NCI-H524 treated with DMSO at 0.1 percent for 48 hours (cell line): ENCODE measurements at regions not wholly inside any gene's neighbourhood (a gene's known extent, or its start where the extent isn't known, plus 50 kb on each side); places are given as distances from the start of the nearest gene placed in this dataset.
"Not testable (repeated sequence)": the region's sequence is repeated elsewhere in the genome, so short reads cannot be mapped to it uniquely, and the experiment has no call there.

Experiments used
- DNase-seq: peaks from one replicate; lab custom pipeline; 2025; lab: John Stamatoyannopoulos, UW

DNA sequence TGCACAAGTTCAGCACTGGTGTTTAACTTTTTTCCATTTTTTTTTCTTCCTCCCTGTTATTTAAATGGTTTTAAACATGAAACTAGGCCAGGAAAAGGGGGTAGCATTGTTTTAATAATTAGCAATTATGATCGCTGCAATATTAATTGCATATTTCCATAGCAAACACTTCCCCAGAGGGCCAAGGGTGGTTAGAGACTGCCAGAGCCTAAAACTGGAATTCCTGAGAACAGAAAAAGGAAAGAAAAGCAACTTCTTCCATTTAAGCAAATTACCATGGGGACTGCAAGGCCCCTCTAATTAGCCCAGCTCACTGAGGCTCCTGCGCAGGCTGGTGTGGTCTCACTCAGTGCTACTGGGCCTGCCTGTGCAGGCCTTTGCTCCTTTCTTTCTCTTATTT, 201.5 kb downstream of the SMAD2 start:
- no peak for DNase-seq

- DNase-seq, result no peak
These were observed 203.1 kb downstream of the SMAD2 start for GRCh38 chr18:47727409-47727808.

- DNase-seq, result no peak
These were observed 203.9 kb downstream of the SMAD2 start for GRCh38 chr18:47726550-47726949.

- no peak for DNase-seq
These were observed 204.8 kb downstream of the SMAD2 start for GRCh38 chr18:47725656-47726055.

DNA sequence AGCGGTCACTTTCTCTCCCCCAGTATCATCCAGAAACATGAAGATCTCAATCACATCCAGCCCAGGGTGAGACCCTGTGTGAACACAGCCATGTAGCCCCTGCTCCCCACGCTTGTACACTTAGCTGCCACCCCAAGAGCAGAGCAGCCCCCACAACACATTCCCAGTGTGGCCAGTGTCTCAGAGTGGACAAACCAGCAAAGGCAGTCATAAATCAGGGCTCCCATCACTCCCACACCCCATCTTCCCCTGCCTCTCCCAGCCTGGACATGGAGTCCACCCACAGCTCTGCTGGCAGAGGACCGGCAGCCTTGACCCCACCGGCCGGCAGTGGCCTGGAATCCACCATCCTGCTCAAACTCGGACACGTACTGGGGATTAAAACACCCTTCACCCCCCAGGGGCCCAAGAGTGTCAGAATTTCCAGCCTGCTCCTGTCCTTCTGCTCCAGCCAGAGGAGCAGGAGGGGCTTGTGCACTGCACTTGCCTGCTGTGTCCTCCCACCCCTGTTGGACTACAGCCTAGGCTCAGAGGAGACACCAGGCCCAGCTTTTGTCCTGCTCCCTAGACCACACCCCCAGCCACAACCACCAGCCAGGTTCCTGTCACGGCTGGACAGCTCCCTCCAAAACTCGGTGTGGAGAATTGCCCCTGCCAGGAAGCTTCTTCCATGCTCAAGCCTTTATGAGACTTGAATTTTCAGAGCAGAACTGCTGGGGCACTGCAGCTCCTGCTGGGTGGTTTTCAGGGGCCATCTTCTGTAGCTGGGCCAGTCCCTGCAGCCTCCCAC, 206.1 kb downstream of the SMAD2 start:
- DNase-seq, result no peak

DNA sequence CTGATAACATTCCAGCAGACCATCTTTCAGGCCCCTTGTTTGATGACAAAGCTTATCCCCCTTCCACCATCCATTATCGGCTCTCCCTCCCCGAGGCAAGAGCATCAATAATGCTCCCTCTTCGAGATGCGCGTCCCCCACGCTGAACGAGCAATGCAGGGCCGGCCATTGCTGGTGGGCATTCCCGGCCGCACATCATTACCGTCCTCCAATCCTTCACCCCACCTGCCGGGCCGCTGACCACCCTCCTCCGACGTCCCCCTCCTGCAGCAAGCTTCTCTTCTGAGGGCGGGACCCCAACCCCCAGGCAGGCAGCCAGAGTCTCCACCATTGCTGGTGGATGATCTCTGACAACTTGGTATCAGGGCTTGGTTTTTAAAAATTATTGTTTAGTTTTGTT, 208.6 kb downstream of the SMAD2 start:
- no peak for DNase-seq

- no peak for DNase-seq
These were observed 209.7 kb downstream of the SMAD2 start for GRCh38 chr18:47720741-47721140.

DNA sequence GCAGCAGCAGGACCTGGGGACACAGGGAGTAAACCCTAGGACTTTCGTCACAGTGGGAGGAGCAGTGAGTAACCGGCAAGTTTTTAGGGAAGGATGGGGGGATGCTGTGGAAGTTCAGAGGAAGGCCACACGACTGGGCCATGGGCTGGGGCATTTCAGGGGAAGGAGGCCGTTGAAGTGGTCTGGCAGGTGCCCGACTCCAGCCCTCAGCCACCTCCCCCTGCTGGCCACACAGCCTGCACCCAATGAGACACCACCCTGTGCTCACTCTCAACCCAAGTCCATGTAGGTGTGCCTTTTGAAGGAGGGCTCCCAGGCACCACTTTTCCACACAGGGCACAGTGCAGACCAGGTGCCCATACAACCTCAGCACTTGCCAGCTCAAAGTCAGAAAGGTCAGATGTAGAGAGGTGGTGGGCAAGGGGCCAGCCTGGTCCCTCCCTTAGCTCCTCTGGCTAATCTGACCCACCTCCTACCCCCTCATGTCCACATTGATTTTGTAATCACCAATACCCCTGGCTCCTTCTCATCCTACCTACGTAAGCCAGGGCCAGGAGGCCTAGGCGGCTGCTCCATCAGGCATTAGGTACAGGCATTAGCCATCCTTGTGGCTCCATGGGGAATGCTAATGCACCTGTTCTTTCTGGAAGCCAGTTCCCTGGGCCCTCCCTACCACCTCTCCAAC, 211.2 kb downstream of the SMAD2 start:
- DNase-seq, result no peak

DNA sequence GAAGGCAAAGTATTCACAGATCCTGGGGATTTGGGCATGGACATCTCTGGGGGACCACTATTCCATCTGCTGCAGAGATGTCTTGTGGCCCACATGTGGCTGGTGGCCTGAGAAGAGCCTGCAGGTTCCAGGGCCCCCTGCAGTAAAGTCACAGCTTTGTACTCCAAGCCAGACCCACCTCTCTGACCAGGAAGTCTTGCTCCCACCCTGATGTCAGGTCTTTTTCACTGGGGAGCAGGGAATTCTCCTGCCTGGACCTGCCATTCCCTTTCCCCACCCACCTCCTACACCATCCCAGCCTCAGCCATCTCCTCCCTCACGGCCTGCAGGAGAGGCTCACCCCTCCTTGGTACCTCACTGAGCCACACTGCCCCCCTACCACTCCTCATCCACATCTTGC, 211.8 kb downstream of the SMAD2 start:
- DNase-seq, result no peak

DNA sequence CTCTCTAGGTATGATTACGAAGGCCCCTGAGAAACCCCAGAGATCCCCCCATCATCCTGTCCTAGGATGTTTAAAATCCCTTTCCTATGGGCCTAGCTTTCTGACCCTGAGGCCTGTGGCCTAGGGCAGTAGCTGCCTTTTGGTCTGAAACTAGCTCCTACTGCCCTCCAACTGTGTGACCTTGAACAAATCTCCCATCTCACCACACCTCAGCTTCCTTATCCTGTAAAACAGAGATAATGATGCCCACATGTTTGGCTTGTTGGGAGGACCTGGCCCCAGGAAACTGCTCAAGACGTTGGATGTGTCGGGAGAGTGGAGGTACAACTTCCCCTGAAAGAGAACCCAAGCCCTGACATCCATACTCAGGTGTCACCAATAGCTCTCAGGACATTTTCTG, 213.2 kb downstream of the SMAD2 start:
- DNase-seq, result no peak

DNA sequence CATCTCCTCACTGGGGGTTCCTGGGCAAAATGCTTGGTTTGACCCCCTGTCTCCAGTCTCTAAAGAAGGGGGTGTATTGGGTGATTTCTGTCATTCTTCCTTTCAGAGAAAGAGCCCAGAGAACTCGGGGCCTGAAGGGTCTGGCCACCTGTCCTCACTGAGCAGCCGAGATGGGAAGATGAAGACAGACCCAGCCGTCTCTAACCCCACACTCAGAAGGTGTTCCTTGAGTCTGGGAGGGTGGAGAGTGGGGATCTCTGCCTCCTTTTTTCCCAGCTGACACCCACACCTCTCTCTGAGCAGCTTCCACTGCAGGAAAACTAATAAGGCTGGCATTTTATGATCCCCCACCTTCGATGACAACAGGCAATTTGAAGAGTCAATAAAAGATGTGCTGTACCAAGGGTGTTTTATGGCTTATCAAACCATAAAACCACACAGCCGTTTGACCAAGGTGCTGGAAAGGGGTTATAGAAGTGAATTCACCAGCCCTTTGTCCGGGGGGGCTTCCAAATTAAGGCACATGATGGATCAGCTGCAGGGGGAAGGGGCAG, 213.8 kb downstream of the SMAD2 start:
- no peak for DNase-seq

- DNase-seq, result no peak
These were observed 220.0 kb downstream of the SMAD2 start for GRCh38 chr18:47710451-47710850.

GRCh38 chr18:47709556-47709955, 220.9 kb downstream of the SMAD2 start:
- no peak for DNase-seq

DNA sequence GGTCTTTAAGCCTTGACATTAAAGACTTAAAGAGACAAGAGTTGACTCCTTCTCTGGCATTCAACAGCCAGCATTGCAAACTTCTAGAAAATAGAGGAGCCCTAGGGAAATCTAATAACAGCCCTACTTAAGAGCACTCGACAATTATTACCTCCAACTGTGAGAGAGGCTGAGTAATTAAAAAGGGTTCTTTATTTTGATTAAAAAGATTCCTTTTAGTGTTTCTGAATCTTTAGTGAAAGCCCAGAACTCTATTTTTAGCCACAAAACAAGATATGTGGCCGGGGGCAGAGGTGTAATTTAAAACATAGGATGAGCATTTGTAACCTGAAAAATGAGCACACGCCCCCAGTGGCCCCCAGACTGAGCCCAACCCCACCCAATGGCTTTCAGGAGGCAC, 222.3 kb downstream of the SMAD2 start:
- no peak for DNase-seq

- DNase-seq, result no peak
These were observed 229.3 kb downstream of the SMAD2 start for GRCh38 chr18:47701134-47701533.

GRCh38 chr18:47696870-47697269, 233.6 kb downstream of the SMAD2 start:
- DNase-seq, result no peak

DNA sequence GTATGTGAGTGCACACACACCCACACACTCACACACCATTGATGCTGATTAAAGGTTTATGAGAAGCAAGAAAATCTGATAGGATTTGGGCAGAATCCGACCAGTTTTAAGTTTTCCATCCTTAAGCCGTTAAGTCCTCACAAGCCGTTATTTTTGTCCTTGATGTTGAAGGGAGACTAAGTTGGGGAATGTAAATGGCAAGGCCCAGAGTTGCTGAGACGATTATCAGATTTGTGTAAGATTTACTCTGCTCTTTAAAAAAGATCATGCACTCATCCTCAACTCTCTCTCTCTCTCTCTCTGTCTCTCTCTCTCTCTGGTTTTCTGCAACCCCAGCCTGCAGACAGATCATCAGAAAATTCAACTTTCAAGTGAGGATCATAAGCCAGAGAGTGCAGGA, 238.8 kb downstream of the SMAD2 start:
- no peak for DNase-seq

DNA sequence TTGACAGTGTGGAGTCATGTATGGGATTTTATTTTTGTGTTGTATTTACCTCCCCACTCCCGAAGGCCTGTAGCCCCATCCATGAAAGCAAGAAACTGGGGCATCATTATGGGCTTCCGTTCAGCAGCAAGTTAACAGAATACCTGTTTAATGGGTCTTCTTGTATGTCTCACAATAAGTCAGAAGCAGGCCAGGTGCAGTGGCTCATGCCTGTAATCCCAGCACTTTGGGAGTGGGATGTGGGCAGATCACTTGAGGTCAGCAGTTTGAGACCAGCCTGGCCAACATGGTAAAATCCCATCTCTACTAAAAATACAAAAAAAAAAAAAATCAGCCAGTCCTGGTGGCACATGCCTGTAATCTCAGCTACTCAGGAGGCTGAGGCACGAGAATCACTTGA, 239.7 kb downstream of the SMAD2 start:
- not testable (repeated sequence) for DNase-seq

DNA sequence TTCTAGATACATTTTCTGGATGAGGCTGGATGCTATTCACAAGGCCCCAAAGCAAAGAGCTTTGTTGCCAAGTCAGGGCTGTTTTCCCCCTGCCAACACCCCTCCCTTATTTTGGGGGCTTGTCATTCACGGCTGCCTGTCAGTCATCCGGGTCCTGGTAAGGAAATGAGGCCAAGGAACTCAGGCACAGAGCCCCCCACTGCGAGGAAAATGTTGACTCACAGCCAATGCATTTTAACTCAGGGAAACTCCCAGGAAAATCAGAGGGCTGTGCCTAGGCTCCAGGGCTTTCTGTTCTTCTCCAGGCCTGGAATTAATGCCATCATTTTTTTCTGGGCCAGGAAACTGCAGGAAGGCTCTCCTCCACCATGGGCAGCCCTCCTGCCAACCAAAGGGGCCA, 241.1 kb downstream of the SMAD2 start:
- no peak for DNase-seq

GRCh38 chr18:47686806-47687205, 243.7 kb downstream of the SMAD2 start:
- no peak for DNase-seq

DNA sequence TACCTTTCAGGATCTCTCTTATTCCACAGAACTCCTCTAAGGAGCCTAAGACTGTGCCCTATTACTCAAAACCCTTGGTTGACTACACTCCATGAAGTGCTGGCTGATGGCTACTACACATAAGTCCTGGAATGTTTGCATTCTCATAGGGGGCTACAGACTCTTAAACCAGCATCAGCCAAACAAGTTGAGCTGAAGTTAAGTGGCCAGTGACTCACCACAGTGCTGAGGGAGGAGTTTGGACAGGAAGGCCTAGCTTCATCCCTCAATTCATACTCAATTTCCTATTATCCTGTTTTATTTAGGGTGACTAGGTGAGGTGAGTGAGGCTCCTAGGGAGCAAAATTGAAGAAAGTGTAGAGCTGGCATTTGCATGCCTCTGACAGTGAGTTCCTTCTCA, 246.7 kb downstream of the SMAD2 start:
- DNase-seq, result no peak

GRCh38 chr18:47682876-47683275, 247.6 kb downstream of the SMAD2 start:
- DNase-seq, result no peak

- DNase-seq, result no peak
These were observed 250.0 kb downstream of the SMAD2 start for GRCh38 chr18:47680488-47680887.
